Skeletal muscle cell (primary cell): ENCODE measurements at regions not wholly inside any gene's neighbourhood (a gene's known extent, or its start where the extent isn't known, plus 50 kb on each side); places are given as distances from the start of the nearest gene placed in this dataset.
"Not testable (repeated sequence)": the region's sequence is repeated elsewhere in the genome, so short reads cannot be mapped to it uniquely, and the experiment has no call there.

Source experiments
- DNase-seq: peaks from one replicate; pipeline ENCODE4 v3.0.0-alpha.2; 2010; ENCODE audit warnings: low read depth
- H3K4me3 ChIP-seq: 2 replicates; pipeline ENCODE4 v1.5.1; 2011; ENCODE audit warnings: low read depth, mild to moderate bottlenecking, control low read depth, low read length, moderate library complexity

- DNase-seq: peak; percentile 4
- no peak overlapping the region for H3K4me3 ChIP-seq
These were observed 85.7 kb upstream of the XYLT1 start for GRCh38 chr16:17556276-17557052.

GRCh38 chr16:17555176-17555575 is 84.4 kb upstream of the XYLT1 start:
- peak; percentile 61 for DNase-seq
- no peak overlapping the region for H3K4me3 ChIP-seq

GRCh38 chr16:17552351-17552750 is 81.6 kb upstream of the XYLT1 start:
- DNase-seq: no peak
- H3K4me3 ChIP-seq: no peak overlapping the region

- DNase-seq, H3K4me3 ChIP-seq: not testable (repeated sequence)
These were observed 80.9 kb upstream of the XYLT1 start for GRCh38 chr16:17551682-17552081.

GRCh38 chr16:17548825-17549224 is 78.1 kb upstream of the XYLT1 start:
- H3K4me3 ChIP-seq: no peak overlapping the region
- DNase-seq: no peak

GRCh38 chr16:17544785-17545184 is 74.0 kb upstream of the XYLT1 start:
- no peak overlapping the region for H3K4me3 ChIP-seq
- DNase-seq: no peak

GRCh38 chr16:17544304-17544703 is 73.5 kb upstream of the XYLT1 start:
- H3K4me3 ChIP-seq: no peak overlapping the region
- no peak for DNase-seq

- DNase-seq: no peak
- H3K4me3 ChIP-seq: no peak overlapping the region
These were observed 72.3 kb upstream of the XYLT1 start for GRCh38 chr16:17543073-17543472.

GRCh38 chr16:17541324-17541723 is 70.6 kb upstream of the XYLT1 start:
- no peak overlapping the region for H3K4me3 ChIP-seq
- no peak for DNase-seq

GRCh38 chr16:17538927-17539326 is 68.2 kb upstream of the XYLT1 start:
- H3K4me3 ChIP-seq: no peak overlapping the region
- no peak for DNase-seq

GRCh38 chr16:17532338-17532995 is 61.7 kb upstream of the XYLT1 start:
- no peak for DNase-seq
- H3K4me3 ChIP-seq: no peak overlapping the region

- H3K4me3 ChIP-seq: no peak overlapping the region
- DNase-seq: no peak
These were observed 59.4 kb upstream of the XYLT1 start for GRCh38 chr16:17529982-17530760.

GRCh38 chr16:17526956-17527937 is 56.5 kb upstream of the XYLT1 start:
- no peak overlapping the region for H3K4me3 ChIP-seq
- no peak for DNase-seq

GRCh38 chr16:17524656-17525055 is 53.9 kb upstream of the XYLT1 start:
- no peak for DNase-seq
- no peak overlapping the region for H3K4me3 ChIP-seq

GRCh38 chr16:17520561-17520960 is 49.8 kb upstream of the XYLT1 start:
- peak; percentile 45 for DNase-seq
- no peak overlapping the region for H3K4me3 ChIP-seq
